CD4-positive, alpha-beta T cell (primary cell): ENCODE measurements at regions not wholly inside any gene's neighbourhood (a gene's known extent, or its start where the extent isn't known, plus 50 kb on each side); places are given as distances from the start of the nearest gene placed in this dataset.

ENCODE experiments used
- ATAC-seq: fragments of 200-7000 bp; cut with Tn5 transposase; one replicate; pipeline ENCODE4 v1.10.0; 2022; ENCODE audit warnings: mild to moderate bottlenecking; ENCODE audit not compliant: poor library complexity
- CTCF ChIA-PET: fragments of 350-600 bp; sonication (Branson Sonifier 250); formaldehyde crosslinking; loops from one replicate; lab custom pipeline; 2021; ENCODE audit warnings: antibody characterized with exemption, inconsistent platforms; lab: Charles Lee
- POLR2A ChIA-PET: fragments of 350-600 bp; sonication (Branson Sonifier 250); formaldehyde crosslinking; loops from one replicate; lab custom pipeline; 2021; ENCODE audit warnings: antibody characterized with exemption, inconsistent platforms; lab: Charles Lee
- DNase-seq, 14 experiments: peaks; one replicate each; pipeline ENCODE4 v3.0.0-alpha.2; 2013 to 2020; ENCODE audit warnings: mixed read lengths in 2 of 14
- H3K27ac ChIP-seq, 2 donors: one replicate each; pipeline versions ENCODE4 v1.5.1 to v1.7.0; 2013; ENCODE audit warnings: low read length in 2 of 2, low read depth in 1 of 2, mild to moderate bottlenecking in 1 of 2
- H3K27me3 ChIP-seq, 2 experiments: 1 replicate in 1 of 2; 2 replicates in 1 of 2; pipeline versions ENCODE4 v1.6.1 to v1.7.0; 2013; ENCODE audit warnings: low read length in 2 of 2, control low read depth in 1 of 2, mild to moderate bottlenecking in 1 of 2, moderate library complexity in 1 of 2; ENCODE audit not compliant: insufficient read depth in 2 of 2, control insufficient read depth in 1 of 2
- H3K36me3 ChIP-seq: one replicate; pipeline ENCODE4 v1.6.1; 2013; ENCODE audit warnings: low read length, control low read depth; ENCODE audit not compliant: insufficient read depth
- H3K4me1 ChIP-seq: one replicate; pipeline ENCODE4 v1.6.1; 2013; ENCODE audit warnings: low read length, control low read depth; ENCODE audit not compliant: insufficient read depth
- H3K4me3 ChIP-seq: one replicate; pipeline ENCODE4 v1.5.1; 2013; ENCODE audit warnings: mild to moderate bottlenecking, low read length, moderate library complexity
- H3K9me3 ChIP-seq, 2 experiments: 1 replicate in 1 of 2; 2 replicates in 1 of 2; pipeline versions ENCODE4 v1.6.1 to v1.7.0; 2013; ENCODE audit warnings: low read length in 2 of 2, mild to moderate bottlenecking in 2 of 2, control low read depth in 1 of 2, moderate library complexity in 1 of 2; ENCODE audit not compliant: control insufficient read depth in 1 of 2, insufficient read depth in 1 of 2
- H3K27ac Mint-ChIP-seq: one replicate; pipeline ENCODE4 v1.8.0; 2020; ENCODE audit warnings: mixed read lengths
- H3K27me3 Mint-ChIP-seq: one replicate; pipeline ENCODE4 v1.8.0; 2021; ENCODE audit warnings: mixed read lengths
- H3K36me3 Mint-ChIP-seq: one replicate; pipeline ENCODE4 v1.8.0; 2021; ENCODE audit warnings: low read depth, mixed read lengths
- H3K4me1 Mint-ChIP-seq: one replicate; pipeline ENCODE4 v1.8.0; 2021; ENCODE audit warnings: low read depth, mixed read lengths
- H3K4me3 Mint-ChIP-seq: one replicate; pipeline ENCODE4 v1.8.0; 2020; ENCODE audit warnings: mild to moderate bottlenecking, mixed read lengths
- H3K9me3 Mint-ChIP-seq: one replicate; pipeline ENCODE4 v1.8.0; 2020; ENCODE audit warnings: mixed read lengths
- intact Hi-C, 2 experiments: fragments of 100-400 bp; cut with DNase I in 1 of 2; cut with micrococcal nuclease in 1 of 2; formaldehyde crosslinking; loops; one replicate each; pipeline versions ENCODE4 v1.15.1 to v1.9.0; 2023 to 2025; cut with DNase I, micrococcal nuclease
- TF ChIP-seq, protein P1 (sequence below): fragments of 200-600 bp; IDR thresholded peaks from one replicate; pipeline ENCODE4 v1.8.0; 2022; ENCODE audit warnings: antibody characterized with exemption, mild to moderate bottlenecking

DNA sequence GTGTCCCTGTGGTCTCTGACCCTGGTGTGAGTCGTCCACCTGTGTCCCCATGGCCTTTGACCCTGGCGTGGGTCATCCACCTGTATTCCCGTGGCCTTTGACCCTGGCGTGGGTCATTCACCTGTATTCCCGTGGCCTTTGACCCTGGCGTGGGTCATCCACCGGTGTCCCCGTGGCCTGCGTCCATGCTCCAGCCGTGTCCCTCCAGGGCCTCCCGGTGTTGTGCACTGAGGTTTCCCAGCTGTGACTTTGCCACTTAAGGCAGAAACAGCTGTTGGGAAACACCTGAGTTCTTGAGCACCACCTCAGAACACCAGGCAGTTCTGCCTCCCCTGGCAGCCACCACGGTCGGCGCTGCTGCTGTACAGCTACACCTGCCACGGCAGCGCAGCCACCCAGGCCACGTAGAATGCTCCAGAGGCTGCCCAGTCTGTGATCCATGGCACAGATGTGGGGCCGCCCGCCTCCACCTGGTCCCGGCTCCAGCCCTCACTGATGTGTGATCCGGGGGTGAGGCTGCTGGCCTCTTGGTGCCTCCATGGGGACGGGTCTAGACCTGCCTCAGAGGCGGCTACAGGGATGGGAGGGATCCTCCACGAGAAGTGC is 69.1 kb upstream of the GALNT9 start:
- H3K4me3 ChIP-seq = no peak overlapping the region
- H3K36me3 Mint-ChIP-seq = no peaks in the 10 kb centered on the region
- peaks cover 24 to 37% of the 10 kb centered on the region in 2 experiments for H3K27me3 ChIP-seq
- no peak overlapping the region for H3K27ac ChIP-seq
- DNase-seq (no peak), ATAC-seq (no peak)
- H3K9me3 Mint-ChIP-seq = no peaks in the 10 kb centered on the region
- TF ChIP-seq, protein P1, sequence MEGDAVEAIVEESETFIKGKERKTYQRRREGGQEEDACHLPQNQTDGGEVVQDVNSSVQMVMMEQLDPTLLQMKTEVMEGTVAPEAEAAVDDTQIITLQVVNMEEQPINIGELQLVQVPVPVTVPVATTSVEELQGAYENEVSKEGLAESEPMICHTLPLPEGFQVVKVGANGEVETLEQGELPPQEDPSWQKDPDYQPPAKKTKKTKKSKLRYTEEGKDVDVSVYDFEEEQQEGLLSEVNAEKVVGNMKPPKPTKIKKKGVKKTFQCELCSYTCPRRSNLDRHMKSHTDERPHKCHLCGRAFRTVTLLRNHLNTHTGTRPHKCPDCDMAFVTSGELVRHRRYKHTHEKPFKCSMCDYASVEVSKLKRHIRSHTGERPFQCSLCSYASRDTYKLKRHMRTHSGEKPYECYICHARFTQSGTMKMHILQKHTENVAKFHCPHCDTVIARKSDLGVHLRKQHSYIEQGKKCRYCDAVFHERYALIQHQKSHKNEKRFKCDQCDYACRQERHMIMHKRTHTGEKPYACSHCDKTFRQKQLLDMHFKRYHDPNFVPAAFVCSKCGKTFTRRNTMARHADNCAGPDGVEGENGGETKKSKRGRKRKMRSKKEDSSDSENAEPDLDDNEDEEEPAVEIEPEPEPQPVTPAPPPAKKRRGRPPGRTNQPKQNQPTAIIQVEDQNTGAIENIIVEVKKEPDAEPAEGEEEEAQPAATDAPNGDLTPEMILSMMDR = no peak
- peaks cover 18% of the 10 kb centered on the region for H3K27me3 Mint-ChIP-seq
- H3K27ac Mint-ChIP-seq = no peak overlapping the region
- H3K4me3 Mint-ChIP-seq = no peak overlapping the region
- intact Hi-C loops = no loop called here
- H3K4me1 ChIP-seq = no peaks in the 10 kb centered on the region
- no peaks in the 10 kb centered on the region for H3K36me3 ChIP-seq
- peaks cover 0 to 28% of the 10 kb centered on the region in 2 experiments for H3K9me3 ChIP-seq
- ChIA-PET POLR2A (no interaction called here), CTCF (no interaction called here)
- no peaks in the 10 kb centered on the region for H3K4me1 Mint-ChIP-seq

DNA sequence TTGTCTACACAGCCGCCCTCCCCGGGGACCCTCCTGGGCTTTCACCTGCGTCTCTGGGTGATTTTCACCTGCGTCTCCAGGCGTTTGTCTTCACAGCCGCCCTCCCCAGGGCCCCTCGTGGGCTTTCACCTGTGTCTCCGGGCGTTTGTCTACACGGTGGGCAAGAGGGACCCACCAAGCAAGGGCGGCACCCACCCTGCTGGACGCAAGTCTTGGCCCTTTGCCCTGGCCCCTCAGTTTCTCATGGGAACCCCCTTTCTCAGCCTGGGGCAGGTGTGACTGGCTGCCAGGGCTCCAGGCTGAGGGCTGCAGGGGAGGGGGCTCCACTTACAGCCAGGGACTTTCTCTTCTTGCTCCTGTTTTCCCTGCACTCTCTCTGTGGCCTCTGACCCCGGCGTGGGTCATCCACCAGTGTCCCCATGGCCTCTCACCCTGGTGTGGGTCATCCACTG is 68.6 kb upstream of the GALNT9 start:
- TF ChIP-seq, protein P1 = no peak
- Mint-ChIP-seq H3K4me1 (no peaks in the 10 kb centered on the region), H3K36me3 (no peaks in the 10 kb centered on the region), H3K4me3 (no peak overlapping the region), H3K9me3 (no peaks in the 10 kb centered on the region), H3K27ac (no peak overlapping the region), H3K27me3 (peaks cover 16% of the 10 kb centered on the region)
- intact Hi-C loops = no loop called here
- no peak overlapping the region for H3K4me3 ChIP-seq
- ChIA-PET CTCF (no interaction called here), POLR2A (no interaction called here)
- peaks cover 24 to 32% of the 10 kb centered on the region in 2 experiments for H3K27me3 ChIP-seq
- no peaks in the 10 kb centered on the region for H3K4me1 ChIP-seq
- no peak overlapping the region for H3K27ac ChIP-seq
- H3K9me3 ChIP-seq = peaks cover 0 to 25% of the 10 kb centered on the region in 2 experiments
- ATAC-seq (no peak), DNase-seq (no peak)
- no peaks in the 10 kb centered on the region for H3K36me3 ChIP-seq

DNA sequence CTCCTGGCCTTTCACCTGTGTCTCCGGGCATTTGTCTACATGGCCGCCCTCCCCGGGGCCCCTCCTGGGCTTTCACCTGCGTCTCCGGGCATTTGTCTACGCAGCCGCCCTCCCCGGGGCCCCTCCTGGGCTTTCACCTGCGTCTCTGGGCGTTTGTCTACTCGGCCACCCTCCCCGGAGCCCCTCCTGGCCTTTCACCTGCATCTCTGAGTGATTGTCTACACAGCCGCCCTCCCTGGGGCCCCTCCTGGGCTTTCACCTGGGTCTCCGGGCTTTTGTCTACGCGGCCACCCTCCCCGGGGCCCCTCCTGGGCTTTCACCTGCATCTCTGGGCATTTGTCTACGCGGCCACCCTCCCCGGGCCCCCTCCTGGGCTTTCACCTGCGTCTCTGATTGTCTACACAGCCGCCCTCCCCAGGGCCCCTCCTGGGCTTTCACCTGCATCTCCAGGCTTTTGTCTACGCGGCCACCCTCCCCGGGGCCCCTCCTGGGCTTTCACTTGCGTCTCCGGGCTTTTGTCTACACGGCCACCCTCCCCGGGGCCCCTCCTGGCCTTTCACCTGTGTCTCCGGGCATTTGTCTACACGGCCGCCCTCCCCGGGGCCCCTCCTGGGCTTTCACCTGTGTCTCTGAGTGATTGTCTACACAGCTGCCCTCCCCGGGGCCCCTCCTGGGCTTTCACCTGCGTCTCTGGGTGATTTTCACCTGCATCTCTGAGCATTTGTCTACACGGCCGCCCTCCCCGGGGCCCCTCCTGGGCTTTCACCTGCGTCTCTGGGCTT is 68.0 kb upstream of the GALNT9 start:
- ChIA-PET CTCF (no interaction called here), POLR2A (no interaction called here)
- H3K4me1 Mint-ChIP-seq = no peaks in the 10 kb centered on the region
- H3K4me3 Mint-ChIP-seq = no peak overlapping the region
- no peaks in the 10 kb centered on the region for H3K4me1 ChIP-seq
- H3K36me3 ChIP-seq = no peaks in the 10 kb centered on the region
- no peaks in the 10 kb centered on the region for H3K36me3 Mint-ChIP-seq
- H3K4me3 ChIP-seq = no peak overlapping the region
- ATAC-seq (no peak), DNase-seq (no peak)
- peaks cover 0 to 19% of the 10 kb centered on the region in 2 experiments for H3K9me3 ChIP-seq
- TF ChIP-seq, protein P1 = no peak
- intact Hi-C loops = no loop called here
- no peak overlapping the region for H3K27ac Mint-ChIP-seq
- H3K27me3 ChIP-seq = peaks cover 18 to 26% of the 10 kb centered on the region in 2 experiments
- no peak overlapping the region for H3K27ac ChIP-seq
- H3K9me3 Mint-ChIP-seq = no peaks in the 10 kb centered on the region
- peaks cover 11% of the 10 kb centered on the region for H3K27me3 Mint-ChIP-seq
